ENCODE measurements at regions not wholly inside any gene's neighbourhood (a gene's known extent, or its start where the extent isn't known, plus 50 kb on each side); places are given as distances from the start of the nearest gene placed in this dataset.

DNA sequence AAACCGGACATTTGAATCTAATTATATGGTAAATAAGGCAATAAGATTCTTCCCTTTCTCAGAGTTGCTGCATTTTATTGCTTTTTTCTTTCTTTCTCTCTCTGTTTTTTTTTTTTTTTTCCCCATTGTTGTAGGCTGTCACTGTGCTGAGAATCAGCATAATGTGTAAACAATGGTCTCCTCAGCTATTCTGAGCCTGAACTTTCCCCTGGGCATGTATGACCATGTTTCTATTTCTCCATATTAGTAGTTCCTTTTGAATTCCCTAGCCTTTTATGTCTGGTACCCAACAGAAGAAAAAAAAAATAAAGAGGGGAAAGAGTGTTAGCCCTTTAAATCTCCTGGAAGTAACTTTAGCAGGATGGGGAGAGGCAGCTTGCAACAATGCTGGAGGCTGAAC, 1862.5 kb downstream of the SUCLG1 start (continued):
- TF ChIP-seq, protein P1, sequence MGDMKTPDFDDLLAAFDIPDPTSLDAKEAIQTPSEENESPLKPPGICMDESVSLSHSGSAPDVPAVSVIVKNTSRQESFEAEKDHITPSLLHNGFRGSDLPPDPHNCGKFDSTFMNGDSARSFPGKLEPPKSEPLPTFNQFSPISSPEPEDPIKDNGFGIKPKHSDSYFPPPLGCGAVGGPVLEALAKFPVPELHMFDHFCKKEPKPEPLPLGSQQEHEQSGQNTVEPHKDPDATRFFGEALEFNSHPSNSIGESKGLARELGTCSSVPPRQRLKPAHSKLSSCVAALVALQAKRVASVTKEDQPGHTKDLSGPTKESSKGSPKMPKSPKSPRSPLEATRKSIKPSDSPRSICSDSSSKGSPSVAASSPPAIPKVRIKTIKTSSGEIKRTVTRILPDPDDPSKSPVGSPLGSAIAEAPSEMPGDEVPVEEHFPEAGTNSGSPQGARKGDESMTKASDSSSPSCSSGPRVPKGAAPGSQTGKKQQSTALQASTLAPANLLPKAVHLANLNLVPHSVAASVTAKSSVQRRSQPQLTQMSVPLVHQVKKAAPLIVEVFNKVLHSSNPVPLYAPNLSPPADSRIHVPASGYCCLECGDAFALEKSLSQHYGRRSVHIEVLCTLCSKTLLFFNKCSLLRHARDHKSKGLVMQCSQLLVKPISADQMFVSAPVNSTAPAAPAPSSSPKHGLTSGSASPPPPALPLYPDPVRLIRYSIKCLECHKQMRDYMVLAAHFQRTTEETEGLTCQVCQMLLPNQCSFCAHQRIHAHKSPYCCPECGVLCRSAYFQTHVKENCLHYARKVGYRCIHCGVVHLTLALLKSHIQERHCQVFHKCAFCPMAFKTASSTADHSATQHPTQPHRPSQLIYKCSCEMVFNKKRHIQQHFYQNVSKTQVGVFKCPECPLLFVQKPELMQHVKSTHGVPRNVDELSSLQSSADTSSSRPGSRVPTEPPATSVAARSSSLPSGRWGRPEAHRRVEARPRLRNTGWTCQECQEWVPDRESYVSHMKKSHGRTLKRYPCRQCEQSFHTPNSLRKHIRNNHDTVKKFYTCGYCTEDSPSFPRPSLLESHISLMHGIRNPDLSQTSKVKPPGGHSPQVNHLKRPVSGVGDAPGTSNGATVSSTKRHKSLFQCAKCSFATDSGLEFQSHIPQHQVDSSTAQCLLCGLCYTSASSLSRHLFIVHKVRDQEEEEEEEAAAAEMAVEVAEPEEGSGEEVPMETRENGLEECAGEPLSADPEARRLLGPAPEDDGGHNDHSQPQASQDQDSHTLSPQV (IDR thresholded peaks at IDR 0.05) = no peak
- TF ChIP-seq, protein P2, sequence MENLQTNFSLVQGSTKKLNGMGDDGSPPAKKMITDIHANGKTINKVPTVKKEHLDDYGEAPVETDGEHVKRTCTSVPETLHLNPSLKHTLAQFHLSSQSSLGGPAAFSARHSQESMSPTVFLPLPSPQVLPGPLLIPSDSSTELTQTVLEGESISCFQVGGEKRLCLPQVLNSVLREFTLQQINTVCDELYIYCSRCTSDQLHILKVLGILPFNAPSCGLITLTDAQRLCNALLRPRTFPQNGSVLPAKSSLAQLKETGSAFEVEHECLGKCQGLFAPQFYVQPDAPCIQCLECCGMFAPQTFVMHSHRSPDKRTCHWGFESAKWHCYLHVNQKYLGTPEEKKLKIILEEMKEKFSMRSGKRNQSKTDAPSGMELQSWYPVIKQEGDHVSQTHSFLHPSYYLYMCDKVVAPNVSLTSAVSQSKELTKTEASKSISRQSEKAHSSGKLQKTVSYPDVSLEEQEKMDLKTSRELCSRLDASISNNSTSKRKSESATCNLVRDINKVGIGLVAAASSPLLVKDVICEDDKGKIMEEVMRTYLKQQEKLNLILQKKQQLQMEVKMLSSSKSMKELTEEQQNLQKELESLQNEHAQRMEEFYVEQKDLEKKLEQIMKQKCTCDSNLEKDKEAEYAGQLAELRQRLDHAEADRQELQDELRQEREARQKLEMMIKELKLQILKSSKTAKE (IDR thresholded peaks at IDR 0.05; ENCODE audit: low read depth, poor library complexity, severe bottlenecking) = no peak
- no peak for TF ChIP-seq EP300 (IDR thresholded peaks at IDR 0.05; ENCODE audit: borderline replicate concordance in 1 of 2, control insufficient read depth in 1 of 2, low read depth in 2 of 2, low read length in 2 of 2)
- TF ChIP-seq, protein P3, sequence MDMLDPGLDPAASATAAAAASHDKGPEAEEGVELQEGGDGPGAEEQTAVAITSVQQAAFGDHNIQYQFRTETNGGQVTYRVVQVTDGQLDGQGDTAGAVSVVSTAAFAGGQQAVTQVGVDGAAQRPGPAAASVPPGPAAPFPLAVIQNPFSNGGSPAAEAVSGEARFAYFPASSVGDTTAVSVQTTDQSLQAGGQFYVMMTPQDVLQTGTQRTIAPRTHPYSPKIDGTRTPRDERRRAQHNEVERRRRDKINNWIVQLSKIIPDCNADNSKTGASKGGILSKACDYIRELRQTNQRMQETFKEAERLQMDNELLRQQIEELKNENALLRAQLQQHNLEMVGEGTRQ (IDR thresholded peaks at IDR 0.05; ENCODE audit: borderline replicate concordance, low read depth, low read length) = no peak
- TF ChIP-seq, protein P4, sequence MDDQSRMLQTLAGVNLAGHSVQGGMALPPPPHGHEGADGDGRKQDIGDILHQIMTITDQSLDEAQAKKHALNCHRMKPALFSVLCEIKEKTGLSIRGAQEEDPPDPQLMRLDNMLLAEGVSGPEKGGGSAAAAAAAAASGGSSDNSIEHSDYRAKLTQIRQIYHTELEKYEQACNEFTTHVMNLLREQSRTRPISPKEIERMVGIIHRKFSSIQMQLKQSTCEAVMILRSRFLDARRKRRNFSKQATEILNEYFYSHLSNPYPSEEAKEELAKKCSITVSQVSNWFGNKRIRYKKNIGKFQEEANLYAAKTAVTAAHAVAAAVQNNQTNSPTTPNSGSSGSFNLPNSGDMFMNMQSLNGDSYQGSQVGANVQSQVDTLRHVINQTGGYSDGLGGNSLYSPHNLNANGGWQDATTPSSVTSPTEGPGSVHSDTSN (IDR thresholded peaks at IDR 0.05; ENCODE audit: insufficient replicate concordance, low read depth, low read length) = no peak
